ENCODE measurements at regions not wholly inside any gene's neighbourhood (a gene's known extent, or its start where the extent isn't known, plus 50 kb on each side); places are given as distances from the start of the nearest gene placed in this dataset.

GRCh38 chr3:178129109-178129508 is 407.1 kb upstream of the KCNMB2 start:
- no peak for DNase-seq
- Histone ChIP-seq H3K36me3 (no peaks in the 10 kb centered on the region), H3K9me3 (no peaks in the 10 kb centered on the region), H3K4me1 (no peaks in the 10 kb centered on the region), H3K4me3 (no peak overlapping the region), H3K27ac (no peak overlapping the region), H3K27me3 (no peaks in the 10 kb centered on the region)
- in situ Hi-C loops (cut with MboI; ENCODE audit: low sequenced_read_pairs in 4 of 4) (no loop called here), intact Hi-C loops (cut with DNase I; ENCODE audit: low total_unique reads) (no loop called here)
- ATAC-seq, result no peak
- TF ChIP-seq CTCF (IDR thresholded peaks at IDR 0.05 in 4 of 5, conservative IDR thresholded peaks at IDR 0.05 in 1 of 5), result no peak
- no peak for TF ChIP-seq POLR2A (IDR thresholded peaks at IDR 0.05)

GRCh38 chr3:178131801-178132200 is 404.4 kb upstream of the KCNMB2 start:
- no peaks in the 10 kb centered on the region for H3K36me3 ChIP-seq
- H3K4me3 ChIP-seq, result no peak overlapping the region
- no peak overlapping the region for H3K27ac ChIP-seq
- H3K27me3 ChIP-seq, result no peaks in the 10 kb centered on the region
- no peaks in the 10 kb centered on the region for H3K4me1 ChIP-seq
- TF ChIP-seq POLR2A (IDR thresholded peaks at IDR 0.05), result no peak
- TF ChIP-seq CTCF (IDR thresholded peaks at IDR 0.05 in 4 of 5, conservative IDR thresholded peaks at IDR 0.05 in 1 of 5), result no peak
- in situ Hi-C loops (cut with MboI; ENCODE audit: low sequenced_read_pairs in 4 of 4), result no loop called here
- H3K9me3 ChIP-seq, result no peaks in the 10 kb centered on the region
- no peak for DNase-seq
- intact Hi-C loops (cut with DNase I; ENCODE audit: low total_unique reads), result no loop called here
- ATAC-seq, result no peak

GRCh38 chr3:178137206-178137605 is 399.0 kb upstream of the KCNMB2 start:
- in situ Hi-C loops (cut with MboI; ENCODE audit: low sequenced_read_pairs in 4 of 4), result no loop called here

GRCh38 chr3:178137831-178138230 is 398.4 kb upstream of the KCNMB2 start:
- ATAC-seq (no peak), DNase-seq (no peak)
- Histone ChIP-seq H3K4me3 (no peak overlapping the region), H3K4me1 (no peaks in the 10 kb centered on the region), H3K9me3 (no peaks in the 10 kb centered on the region), H3K27me3 (no peaks in the 10 kb centered on the region), H3K36me3 (no peaks in the 10 kb centered on the region), H3K27ac (no peak overlapping the region)
- in situ Hi-C loops (cut with MboI; ENCODE audit: low sequenced_read_pairs in 4 of 4), result no loop called here
- TF ChIP-seq POLR2A (IDR thresholded peaks at IDR 0.05) (no peak), CTCF (IDR thresholded peaks at IDR 0.05 in 4 of 5, conservative IDR thresholded peaks at IDR 0.05 in 1 of 5) (no peak)
- intact Hi-C loops (cut with DNase I; ENCODE audit: low total_unique reads), result no loop called here

More at GRCh38 chr3:178137206-178137605, 399.0 kb upstream of the KCNMB2 start:
- no peak overlapping the region for H3K27ac ChIP-seq
- no peaks in the 10 kb centered on the region for H3K27me3 ChIP-seq
- no peaks in the 10 kb centered on the region for H3K36me3 ChIP-seq
- no peak overlapping the region for H3K4me3 ChIP-seq
- ATAC-seq, result no peak
- no peaks in the 10 kb centered on the region for H3K4me1 ChIP-seq
- H3K9me3 ChIP-seq, result no peaks in the 10 kb centered on the region
- intact Hi-C loops (cut with DNase I; ENCODE audit: low total_unique reads), result no loop called here
- no peak for DNase-seq
- TF ChIP-seq POLR2A (IDR thresholded peaks at IDR 0.05), result no peak
- TF ChIP-seq CTCF (IDR thresholded peaks at IDR 0.05 in 4 of 5, conservative IDR thresholded peaks at IDR 0.05 in 1 of 5), result no peak

GRCh38 chr3:178139116-178139515 is 397.1 kb upstream of the KCNMB2 start:
- Histone ChIP-seq H3K4me3 (no peak overlapping the region), H3K4me1 (no peaks in the 10 kb centered on the region), H3K36me3 (no peaks in the 10 kb centered on the region), H3K9me3 (no peaks in the 10 kb centered on the region), H3K27ac (no peak overlapping the region), H3K27me3 (no peaks in the 10 kb centered on the region)
- no peak for TF ChIP-seq CTCF (IDR thresholded peaks at IDR 0.05 in 4 of 5, conservative IDR thresholded peaks at IDR 0.05 in 1 of 5)
- no peak for TF ChIP-seq POLR2A (IDR thresholded peaks at IDR 0.05)
- in situ Hi-C loops (cut with MboI; ENCODE audit: low sequenced_read_pairs in 4 of 4) (no loop called here), intact Hi-C loops (cut with DNase I; ENCODE audit: low total_unique reads) (no loop called here)
- DNase-seq (no peak), ATAC-seq (no peak)
